Retinal pigment epithelial cell (primary cell): ENCODE measurements at regions not wholly inside any gene's neighbourhood (a gene's known extent, or its start where the extent isn't known, plus 50 kb on each side); places are given as distances from the start of the nearest gene placed in this dataset.

Experiments
- DNase-seq: peaks from one replicate; pipeline ENCODE4 v3.0.0-alpha.2; 2010; ENCODE audit warnings: low read depth
- H3K4me3 ChIP-seq: 2 replicates; pipeline ENCODE4 v1.5.1; 2011; ENCODE audit warnings: mild to moderate bottlenecking, low read length, control low read depth, moderate library complexity
- CTCF ChIP-seq: conservative IDR thresholded peaks from 2 replicates; pipeline ENCODE4 v1.5.1; 2011; ENCODE audit warnings: low read depth, low read length, control low read depth, inconsistent platforms

- DNase-seq = no peak
- TF ChIP-seq CTCF = no peak
- no peak overlapping the region for H3K4me3 ChIP-seq
Measured at GRCh38 chr16:65297453-65297852, 175.6 kb upstream of the CDH11 start.

GRCh38 chr16:65295527-65295926 is 173.7 kb upstream of the CDH11 start:
- DNase-seq = no peak
- TF ChIP-seq CTCF = no peak
- H3K4me3 ChIP-seq = no peak overlapping the region

GRCh38 chr16:65294708-65295107 is 172.8 kb upstream of the CDH11 start:
- H3K4me3 ChIP-seq = no peak overlapping the region
- no peak for DNase-seq
- no peak for TF ChIP-seq CTCF

GRCh38 chr16:65294165-65294564 is 172.3 kb upstream of the CDH11 start:
- H3K4me3 ChIP-seq = no peak overlapping the region
- DNase-seq = no peak
- no peak for TF ChIP-seq CTCF

- no peak for DNase-seq
- no peak for TF ChIP-seq CTCF
- H3K4me3 ChIP-seq = no peak overlapping the region
Measured at GRCh38 chr16:65289022-65289421, 167.2 kb upstream of the CDH11 start.

- H3K4me3 ChIP-seq = no peak overlapping the region
- TF ChIP-seq CTCF = no peak
- no peak for DNase-seq
Measured at GRCh38 chr16:65287307-65287706, 165.4 kb upstream of the CDH11 start.

GRCh38 chr16:65285128-65286048 is 163.5 kb upstream of the CDH11 start:
- H3K4me3 ChIP-seq = no peak overlapping the region
- no peak for DNase-seq
- no peak for TF ChIP-seq CTCF
